CD8-positive, alpha-beta memory T cell (primary cell): ENCODE measurements at regions not wholly inside any gene's neighbourhood (a gene's known extent, or its start where the extent isn't known, plus 50 kb on each side); places are given as distances from the start of the nearest gene placed in this dataset.

ENCODE experiments used
- CTCF ChIA-PET: fragments of 350-600 bp; sonication (Branson Sonifier 250); formaldehyde crosslinking; loops from one replicate; lab custom pipeline; 2021; ENCODE audit warnings: antibody characterized with exemption; lab: Charles Lee
- POLR2A ChIA-PET: fragments of 350-600 bp; sonication (Branson Sonifier 250); formaldehyde crosslinking; loops from one replicate; lab custom pipeline; 2021; ENCODE audit warnings: antibody characterized with exemption; lab: Charles Lee
- DNase-seq, 5 donors: peaks; one replicate each; pipeline versions ENCODE4 v3.0.0 to v3.0.0-alpha.2; 2020 to 2022; ENCODE audit warnings: mixed read lengths in 1 of 5
- H3K27ac ChIP-seq: one replicate; pipeline ENCODE4 v1.7.0; 2013; ENCODE audit warnings: low read depth, mild to moderate bottlenecking, low read length, moderate library complexity
- H3K27me3 ChIP-seq: 2 replicates; pipeline ENCODE4 v1.7.0; 2013; ENCODE audit warnings: low read length, mild to moderate bottlenecking; ENCODE audit not compliant: insufficient read depth, poor library complexity, severe bottlenecking
- H3K36me3 ChIP-seq: 2 replicates; pipeline ENCODE4 v1.7.0; 2013; ENCODE audit warnings: mild to moderate bottlenecking, low read length, moderate library complexity; ENCODE audit not compliant: insufficient read depth
- H3K4me1 ChIP-seq: 2 replicates; pipeline ENCODE4 v1.7.0; 2013; ENCODE audit warnings: mild to moderate bottlenecking, low read length, moderate library complexity; ENCODE audit not compliant: insufficient read depth
- H3K4me3 ChIP-seq: 2 replicates; pipeline ENCODE4 v1.7.0; 2013; ENCODE audit warnings: mild to moderate bottlenecking, low read length
- H3K9me3 ChIP-seq: 2 replicates; pipeline ENCODE4 v1.7.0; 2013; ENCODE audit warnings: mild to moderate bottlenecking, low read length
- H3K27ac Mint-ChIP-seq, 8 donors: one replicate each; pipeline ENCODE4 v1.8.0; 2020 to 2021; ENCODE audit warnings: mixed read lengths in 8 of 8, mild to moderate bottlenecking in 6 of 8, inconsistent platforms in 3 of 8, moderate library complexity in 3 of 8
- H3K27me3 Mint-ChIP-seq, 2 donors: one replicate each; pipeline ENCODE4 v1.8.0; 2020 to 2021; ENCODE audit warnings: mixed read lengths in 2 of 2, mild to moderate bottlenecking in 1 of 2, moderate library complexity in 1 of 2
- H3K36me3 Mint-ChIP-seq, 3 donors: one replicate each; pipeline ENCODE4 v1.8.0; 2020 to 2021; ENCODE audit warnings: mixed read lengths in 3 of 3, inconsistent platforms in 1 of 3, mild to moderate bottlenecking in 1 of 3
- H3K4me1 Mint-ChIP-seq, 3 donors: one replicate each; pipeline ENCODE4 v1.8.0; 2020 to 2021; ENCODE audit warnings: mixed read lengths in 3 of 3, inconsistent platforms in 1 of 3, mild to moderate bottlenecking in 1 of 3
- H3K4me3 Mint-ChIP-seq, 7 donors: one replicate each; pipeline ENCODE4 v1.8.0; 2020 to 2021; ENCODE audit warnings: mixed read lengths in 7 of 7, mild to moderate bottlenecking in 6 of 7, moderate library complexity in 4 of 7, inconsistent platforms in 2 of 7
- H3K9me3 Mint-ChIP-seq, 5 donors: one replicate each; pipeline ENCODE4 v1.8.0; 2020 to 2022; ENCODE audit warnings: mixed read lengths in 5 of 5, mild to moderate bottlenecking in 3 of 5, moderate library complexity in 2 of 5, inconsistent platforms in 1 of 5

- Mint-ChIP-seq H3K4me3 (no peak overlapping the region), H3K4me1 (no peaks in the 10 kb centered on the region), H3K27ac (no peak overlapping the region), H3K27me3 (peaks cover 15 to 34% of the 10 kb centered on the region in 2 donors), H3K9me3 (no peaks in the 10 kb centered on the region), H3K36me3 (no peaks in the 10 kb centered on the region)
- DNase-seq: no peak
- no peaks in the 10 kb centered on the region for H3K9me3 ChIP-seq
- no peak overlapping the region for H3K27ac ChIP-seq
- no peak overlapping the region for H3K4me3 ChIP-seq
- H3K4me1 ChIP-seq: no peaks in the 10 kb centered on the region
- ChIA-PET POLR2A (no interaction called here), CTCF (no interaction called here)
- no peaks in the 10 kb centered on the region for H3K36me3 ChIP-seq
- no peaks in the 10 kb centered on the region for H3K27me3 ChIP-seq
Observed at GRCh38 chr22:35202376-35202775, 54.9 kb upstream of the HMGXB4 start.

DNA sequence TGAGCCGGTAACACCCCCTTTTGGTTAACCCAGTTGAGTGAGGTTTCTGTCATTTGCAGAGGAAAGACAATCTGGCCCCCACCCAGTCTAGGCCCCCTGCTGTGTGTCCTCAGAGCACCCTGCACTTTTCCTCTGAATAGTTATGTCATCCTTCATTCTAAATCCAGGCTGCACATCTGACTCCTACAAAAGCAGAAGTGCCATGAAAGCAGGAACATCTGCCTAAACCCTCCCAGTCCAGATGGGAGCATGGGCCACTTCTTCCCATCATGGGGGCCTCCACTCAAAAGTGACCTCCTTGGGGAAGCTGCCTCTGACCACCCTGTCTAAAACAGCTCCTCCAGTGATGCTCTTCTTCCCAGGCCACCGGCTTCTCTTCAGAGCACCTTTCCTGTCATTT is 53.7 kb upstream of the HMGXB4 start:
- Histone ChIP-seq H3K4me3 (no peak overlapping the region), H3K36me3 (no peaks in the 10 kb centered on the region), H3K9me3 (no peaks in the 10 kb centered on the region), H3K4me1 (no peaks in the 10 kb centered on the region), H3K27me3 (no peaks in the 10 kb centered on the region), H3K27ac (no peak overlapping the region)
- no peaks in the 10 kb centered on the region for H3K4me1 Mint-ChIP-seq
- ChIA-PET POLR2A (interaction anchor here (0.6 kb wide), 1 partner anchor 20 kb away, joined by 6 read pairs; no protein-coding TSS in a partner anchor), CTCF (no interaction called here)
- H3K27me3 Mint-ChIP-seq: peaks cover 12 to 38% of the 10 kb centered on the region in 2 donors
- H3K4me3 Mint-ChIP-seq: no peak overlapping the region
- no peaks in the 10 kb centered on the region for H3K9me3 Mint-ChIP-seq
- DNase-seq: no peak
- no peak overlapping the region for H3K27ac Mint-ChIP-seq
- H3K36me3 Mint-ChIP-seq: no peaks in the 10 kb centered on the region

DNA sequence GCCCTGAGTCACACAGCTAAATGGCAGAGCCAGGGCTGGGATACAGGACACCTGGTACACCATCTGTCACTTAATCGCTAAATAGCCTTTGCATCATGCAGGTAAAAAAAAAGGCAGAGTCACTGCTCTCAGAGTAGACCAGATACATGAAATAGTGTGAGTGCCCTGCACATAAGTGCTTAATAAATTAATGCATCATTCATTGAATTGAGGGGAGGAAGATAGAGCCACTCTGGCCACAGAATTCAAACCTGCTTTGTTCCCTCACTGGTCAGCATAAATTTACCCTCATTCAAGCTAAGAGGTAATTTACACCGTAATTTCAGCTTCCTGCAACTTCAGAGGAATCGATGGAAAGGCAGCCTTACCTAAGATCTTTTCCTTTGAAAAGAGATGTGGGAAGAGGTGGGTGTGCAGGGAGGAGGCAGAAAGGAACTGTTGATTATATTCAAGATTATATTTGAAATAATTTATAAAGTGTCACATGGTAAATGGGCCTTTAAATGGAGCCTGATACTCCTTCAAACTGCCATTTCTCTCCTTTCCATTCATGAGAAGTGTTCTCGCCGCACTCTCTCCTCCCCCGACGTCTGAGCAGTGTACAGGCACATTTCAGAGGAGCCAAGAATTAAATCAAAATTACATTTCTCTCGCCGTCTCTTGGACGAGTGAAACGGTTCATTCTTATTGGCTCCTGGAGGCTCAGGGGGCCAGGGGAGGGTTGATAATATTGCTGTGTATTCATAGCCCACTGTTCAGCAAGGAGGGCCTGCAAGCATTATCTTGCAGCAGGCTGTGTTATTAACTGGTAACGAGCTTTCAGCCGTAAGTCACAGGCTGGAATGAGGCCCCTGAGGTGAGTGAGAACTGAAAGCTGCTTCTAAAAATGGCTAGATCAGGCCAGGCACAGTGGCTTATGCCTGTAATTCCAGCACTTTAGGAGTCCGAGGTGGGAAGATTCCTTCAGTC is 52.2 kb upstream of the HMGXB4 start:
- ChIA-PET CTCF (no interaction called here), POLR2A (no interaction called here)
- no peaks in the 10 kb centered on the region for H3K36me3 Mint-ChIP-seq

GRCh38 chr22:35205961-35206360 is 51.3 kb upstream of the HMGXB4 start:
- H3K9me3 ChIP-seq: no peaks in the 10 kb centered on the region
- Mint-ChIP-seq H3K4me3 (no peak overlapping the region), H3K27me3 (peaks cover 16 to 38% of the 10 kb centered on the region in 2 donors), H3K9me3 (no peaks in the 10 kb centered on the region), H3K4me1 (no peaks in the 10 kb centered on the region), H3K27ac (no peak overlapping the region), H3K36me3 (no peaks in the 10 kb centered on the region)
- no peak overlapping the region for H3K27ac ChIP-seq
- H3K4me3 ChIP-seq: no peak overlapping the region
- CTCF ChIA-PET: no interaction called here
- DNase-seq: no peak
- no peaks in the 10 kb centered on the region for H3K27me3 ChIP-seq
- H3K4me1 ChIP-seq: no peaks in the 10 kb centered on the region
- POLR2A ChIA-PET: no interaction called here
- H3K36me3 ChIP-seq: no peaks in the 10 kb centered on the region

More for the DNA sequence above, 52.2 kb upstream of the HMGXB4 start:
- Histone ChIP-seq H3K36me3 (no peaks in the 10 kb centered on the region), H3K4me3 (no peak overlapping the region), H3K9me3 (no peaks in the 10 kb centered on the region), H3K27ac (no peak overlapping the region), H3K27me3 (no peaks in the 10 kb centered on the region), H3K4me1 (no peaks in the 10 kb centered on the region)
- Mint-ChIP-seq H3K9me3 (no peaks in the 10 kb centered on the region), H3K4me3 (no peak overlapping the region), H3K27me3 (peaks cover 17 to 39% of the 10 kb centered on the region in 2 donors), H3K27ac (no peak overlapping the region), H3K4me1 (no peaks in the 10 kb centered on the region)
- no peak for DNase-seq

GRCh38 chr22:35206889-35207288 is 50.4 kb upstream of the HMGXB4 start:
- Histone ChIP-seq H3K27ac (no peak overlapping the region), H3K4me1 (no peaks in the 10 kb centered on the region), H3K36me3 (no peaks in the 10 kb centered on the region), H3K27me3 (no peaks in the 10 kb centered on the region), H3K4me3 (no peak overlapping the region), H3K9me3 (no peaks in the 10 kb centered on the region)
- Mint-ChIP-seq H3K27ac (no peak overlapping the region), H3K4me3 (no peak overlapping the region), H3K4me1 (no peaks in the 10 kb centered on the region), H3K27me3 (peaks cover 16 to 42% of the 10 kb centered on the region in 2 donors), H3K36me3 (no peaks in the 10 kb centered on the region), H3K9me3 (no peaks in the 10 kb centered on the region)
- POLR2A ChIA-PET: no interaction called here
- no peak for DNase-seq
- CTCF ChIA-PET: no interaction called here
